HG02763 (cell line): ENCODE measurements at regions not wholly inside any gene's neighbourhood (a gene's known extent, or its start where the extent isn't known, plus 50 kb on each side); places are given as distances from the start of the nearest gene placed in this dataset.
"Not testable (repeated sequence)": the region's sequence is repeated elsewhere in the genome, so short reads cannot be mapped to it uniquely, and the experiment has no call there.

Experiments used
- ATAC-seq: cut with Tn5 transposase; IDR thresholded peaks from one replicate; pipeline ENCODE4 v1.9.1; 2021; ENCODE audit warnings: mild to moderate bottlenecking, moderate library complexity; ENCODE audit not compliant: unreplicated experiment

- ATAC-seq = no peak
These were observed 186.9 kb downstream of the UTRN start for GRCh38 chr6:144471986-144472385.

DNA sequence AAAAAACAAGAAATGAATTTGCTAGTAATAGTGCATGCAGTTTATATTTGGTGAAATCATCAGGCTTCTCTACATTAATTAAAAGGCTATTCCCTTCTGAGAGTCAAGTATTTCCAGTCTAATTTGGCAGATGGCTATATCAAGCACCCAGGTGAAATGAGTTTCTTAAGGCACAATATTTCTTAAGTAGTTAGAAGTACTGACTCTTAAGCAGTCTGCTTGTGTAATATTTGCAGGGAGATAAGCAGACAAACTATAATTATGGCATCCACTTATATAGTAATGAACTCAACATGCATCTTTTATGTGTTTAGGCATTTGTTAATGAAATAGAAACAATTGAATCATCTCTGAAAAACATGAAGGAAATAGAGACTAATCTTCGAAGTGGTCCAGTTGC is 189.2 kb downstream of the UTRN start:
- ATAC-seq = no peak

GRCh38 chr6:144474904-144475303 is 189.8 kb downstream of the UTRN start:
- no peak for ATAC-seq

DNA sequence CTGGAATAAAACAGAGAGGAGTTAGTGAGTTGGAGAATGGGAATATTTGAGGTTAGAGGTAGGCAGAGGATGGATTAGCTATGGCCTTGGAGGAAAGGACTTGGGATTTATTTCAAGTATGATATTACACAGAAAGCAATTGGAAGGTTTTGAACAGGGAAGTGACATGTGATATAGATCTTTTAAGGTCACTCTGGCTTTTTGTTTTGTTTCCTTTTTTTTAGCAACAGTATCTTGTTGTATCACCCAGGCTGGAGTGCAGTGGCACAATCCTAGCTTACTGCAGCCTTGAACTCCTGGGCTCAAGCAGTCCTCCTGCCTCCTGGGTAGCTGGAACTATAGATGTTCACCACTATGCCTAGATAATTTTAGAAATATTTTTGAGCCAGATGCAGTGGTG is 190.3 kb downstream of the UTRN start:
- no peak for ATAC-seq

GRCh38 chr6:144476286-144476685 is 191.2 kb downstream of the UTRN start:
- no peak for ATAC-seq

DNA sequence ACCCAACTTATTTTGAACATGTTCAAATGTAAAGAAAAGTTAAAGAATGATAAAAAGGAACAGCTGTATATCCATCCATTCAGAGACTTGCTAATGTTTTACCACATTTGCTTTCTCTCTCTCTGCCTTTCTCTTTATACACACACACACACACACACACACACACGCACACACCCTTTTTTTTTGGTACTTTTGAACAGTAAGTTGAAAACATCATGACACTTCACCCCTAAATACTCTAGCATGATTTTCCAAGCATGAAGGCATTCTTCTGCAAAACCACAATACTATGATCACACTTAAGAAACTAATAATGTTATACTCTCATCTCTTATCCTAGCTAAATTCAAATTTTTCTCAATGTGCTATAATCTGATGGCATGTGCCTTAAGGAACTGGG is 192.3 kb downstream of the UTRN start:
- ATAC-seq = no peak

GRCh38 chr6:144477856-144478255 is 192.7 kb downstream of the UTRN start:
- no peak for ATAC-seq

DNA sequence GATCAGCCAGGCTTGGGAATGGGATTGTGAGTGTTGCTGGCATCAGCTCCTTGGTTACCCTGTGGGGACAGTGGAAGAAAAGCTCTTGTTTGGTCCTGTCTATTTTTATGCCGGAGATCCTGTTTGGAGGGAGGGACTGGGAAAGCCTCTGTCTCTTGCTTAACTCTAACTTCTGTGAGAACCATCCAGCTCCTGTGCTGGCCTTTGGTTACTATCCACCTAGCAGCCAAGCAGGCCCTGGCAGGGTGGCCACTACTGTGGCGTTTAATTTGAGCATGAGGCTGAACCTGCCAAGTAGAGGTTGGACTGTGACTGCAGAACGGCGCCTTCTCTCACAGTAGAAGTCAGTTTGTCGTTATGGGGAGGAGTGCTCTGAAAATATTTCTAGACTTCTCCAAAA is 193.3 kb downstream of the UTRN start:
- no peak for ATAC-seq

DNA sequence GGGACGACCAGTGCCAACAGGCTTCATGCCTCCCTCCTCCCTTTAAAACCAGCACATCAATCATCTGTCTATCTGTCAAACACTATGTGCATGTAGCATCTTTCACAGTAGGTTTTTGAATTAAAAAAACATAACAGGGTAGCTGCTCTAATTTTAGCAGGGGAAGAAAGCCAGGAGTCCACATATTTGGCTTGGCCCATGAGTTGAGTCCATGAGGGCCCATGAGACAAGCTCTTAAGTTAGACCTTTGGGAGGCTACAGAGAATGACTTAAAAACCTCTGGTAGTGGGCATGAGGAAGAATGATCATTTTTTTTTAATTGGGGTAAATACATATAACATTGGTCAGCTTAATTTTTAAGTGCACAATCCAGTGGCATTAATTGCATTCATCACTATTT is 194.9 kb downstream of the UTRN start:
- no peak for ATAC-seq

GRCh38 chr6:144480473-144480872 is 195.3 kb downstream of the UTRN start:
- no peak for ATAC-seq

- no peak for ATAC-seq
These were observed 196.4 kb downstream of the UTRN start for GRCh38 chr6:144481527-144481926.

DNA sequence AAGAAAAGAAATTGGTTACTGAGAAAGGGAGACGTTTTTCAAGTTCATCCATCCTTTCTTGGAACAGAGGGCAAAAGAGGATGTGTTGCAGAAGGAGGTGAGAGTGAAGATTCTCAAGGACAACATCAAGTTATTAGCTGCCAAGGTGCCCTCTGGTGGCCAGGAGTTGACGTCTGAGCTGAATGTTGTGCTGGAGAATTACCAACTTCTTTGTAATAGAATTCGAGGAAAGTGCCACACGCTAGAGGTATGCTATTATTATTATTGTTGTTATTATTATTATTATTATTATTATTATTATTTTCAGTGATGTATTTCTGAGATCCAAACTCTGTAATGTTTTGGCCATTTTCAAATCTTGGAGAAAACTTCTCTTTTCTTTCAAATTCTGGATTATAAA is 197.0 kb downstream of the UTRN start:
- peak; percentile 51 for ATAC-seq

DNA sequence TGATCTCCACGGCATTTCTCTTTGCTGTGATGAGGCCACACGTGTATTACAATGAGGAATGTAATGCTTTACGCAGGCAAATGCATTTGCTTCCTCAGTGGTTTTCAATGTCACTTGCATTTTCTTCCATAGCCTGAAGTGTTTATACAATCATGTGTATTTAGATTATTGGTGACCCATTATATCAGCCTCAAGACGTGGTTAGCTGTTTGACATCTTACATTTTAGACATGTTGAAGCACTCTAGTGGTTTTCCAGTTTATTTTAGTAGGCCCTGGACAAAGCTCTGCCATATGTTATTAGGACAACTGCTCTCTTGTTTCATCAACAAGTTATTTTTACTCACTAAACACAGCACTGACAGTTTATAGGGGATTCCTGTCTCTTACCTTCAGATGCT is 200.4 kb downstream of the UTRN start:
- no peak for ATAC-seq

GRCh38 chr6:144488590-144488989 is 203.5 kb downstream of the UTRN start:
- no peak for ATAC-seq

GRCh38 chr6:144493035-144493910 is 208.1 kb downstream of the UTRN start:
- no peak for ATAC-seq

- not testable (repeated sequence) for ATAC-seq
These were observed 209.9 kb downstream of the UTRN start for GRCh38 chr6:144495076-144495475.

DNA sequence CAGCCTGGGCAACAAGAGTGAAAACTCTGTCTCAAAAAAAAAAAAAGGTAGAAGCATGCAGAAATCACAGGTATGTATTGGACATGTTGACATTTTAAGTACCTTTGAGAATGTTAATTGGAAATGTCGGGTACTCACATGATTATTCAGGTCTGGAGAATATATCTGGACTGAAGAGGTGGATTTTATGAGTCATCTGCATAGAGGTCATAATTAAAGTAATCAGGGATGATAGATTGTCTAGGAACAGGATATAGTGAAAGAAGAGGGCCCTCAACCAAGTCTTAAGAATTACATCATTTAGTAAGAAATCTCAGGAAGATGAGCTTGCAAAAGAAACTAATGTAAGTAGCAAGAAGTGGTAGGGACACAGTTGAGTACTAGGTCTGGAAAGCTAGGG is 212.5 kb downstream of the UTRN start:
- ATAC-seq = no peak

DNA sequence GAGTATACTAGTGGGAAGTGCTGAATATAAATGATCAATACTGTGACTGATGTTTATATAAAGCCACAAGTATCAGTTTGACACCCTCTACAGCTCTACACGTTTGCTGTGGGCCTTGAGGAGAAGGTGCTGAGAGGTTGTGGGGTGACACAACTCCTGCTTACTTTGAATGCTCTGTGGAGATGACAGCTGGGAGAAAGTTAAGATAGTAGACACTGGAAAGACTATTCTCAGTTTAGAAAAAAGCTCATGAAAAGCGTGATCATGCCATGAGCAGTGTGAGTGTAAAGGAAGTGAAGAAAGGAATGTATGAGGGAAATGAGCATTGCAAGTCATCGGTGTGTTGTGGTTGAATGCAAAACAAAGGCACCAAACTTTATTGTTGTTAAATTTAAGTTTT is 215.8 kb downstream of the UTRN start:
- no peak for ATAC-seq

DNA sequence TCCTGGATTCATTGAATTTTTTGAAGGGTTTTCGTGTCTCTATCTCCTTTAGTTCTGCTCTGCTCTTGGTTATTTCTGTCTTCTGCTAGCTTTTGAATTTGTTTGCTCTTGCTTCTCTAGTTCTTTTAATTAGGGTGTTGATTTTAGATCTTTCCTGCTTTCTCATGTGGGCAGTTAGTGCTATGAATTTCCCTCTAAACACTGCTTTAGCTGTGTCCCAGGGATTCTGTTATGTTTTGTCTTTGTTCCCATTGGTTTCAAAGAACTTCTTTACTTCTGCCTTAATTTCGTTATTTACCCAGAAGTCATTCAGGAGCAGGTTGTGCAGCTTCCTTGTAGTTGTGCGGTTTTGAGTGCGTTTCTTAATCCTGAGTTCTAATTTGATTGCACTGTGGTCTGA is 220.1 kb downstream of the UTRN start:
- ATAC-seq = not testable (repeated sequence)

GRCh38 chr6:144506051-144506450 is 220.9 kb downstream of the UTRN start:
- not testable (repeated sequence) for ATAC-seq

DNA sequence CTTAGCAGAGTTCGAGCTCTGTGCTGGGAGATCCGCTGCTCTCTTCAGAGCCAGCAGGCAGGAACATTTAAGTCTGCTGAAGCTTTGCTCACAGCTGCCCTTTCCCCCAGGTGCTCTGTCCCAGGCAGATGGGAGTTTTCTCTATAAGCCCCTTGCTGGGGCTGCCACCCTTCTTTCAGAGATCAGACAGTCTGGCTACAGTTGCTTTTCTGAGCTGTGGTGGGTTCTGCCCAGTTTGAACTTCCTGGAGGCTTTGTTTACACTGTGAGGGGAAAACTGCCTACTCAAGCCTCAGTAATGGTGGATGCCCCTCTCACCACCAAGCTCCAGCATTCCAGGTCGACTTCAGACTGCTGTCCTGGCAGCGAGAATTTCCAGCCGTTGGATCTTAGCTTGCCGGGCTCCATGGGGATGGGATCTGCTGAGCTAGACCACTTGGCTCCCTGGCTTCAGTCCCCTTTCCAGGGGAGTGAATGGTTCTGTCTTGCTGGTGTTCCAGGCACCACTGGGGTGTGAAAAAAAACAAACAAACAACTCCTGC is 222.7 kb downstream of the UTRN start:
- ATAC-seq = not testable (repeated sequence)

DNA sequence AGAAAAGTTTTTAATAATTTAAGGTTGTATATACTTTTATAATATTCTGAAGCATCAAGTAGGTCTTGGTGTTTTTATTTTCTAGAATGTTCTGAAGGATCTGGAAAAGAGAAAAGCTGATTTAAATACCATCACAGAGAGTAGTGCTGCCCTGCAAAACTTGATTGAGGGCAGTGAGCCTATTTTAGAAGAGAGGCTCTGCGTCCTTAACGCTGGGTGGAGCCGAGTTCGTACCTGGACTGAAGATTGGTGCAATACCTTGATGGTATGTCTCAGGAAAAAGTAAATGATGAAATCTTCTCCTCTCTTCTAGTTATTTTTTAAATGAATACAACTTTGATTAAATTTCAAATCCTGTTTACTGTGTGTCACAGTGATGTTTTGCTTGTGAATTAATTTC is 225.7 kb downstream of the UTRN start:
- ATAC-seq = no peak

DNA sequence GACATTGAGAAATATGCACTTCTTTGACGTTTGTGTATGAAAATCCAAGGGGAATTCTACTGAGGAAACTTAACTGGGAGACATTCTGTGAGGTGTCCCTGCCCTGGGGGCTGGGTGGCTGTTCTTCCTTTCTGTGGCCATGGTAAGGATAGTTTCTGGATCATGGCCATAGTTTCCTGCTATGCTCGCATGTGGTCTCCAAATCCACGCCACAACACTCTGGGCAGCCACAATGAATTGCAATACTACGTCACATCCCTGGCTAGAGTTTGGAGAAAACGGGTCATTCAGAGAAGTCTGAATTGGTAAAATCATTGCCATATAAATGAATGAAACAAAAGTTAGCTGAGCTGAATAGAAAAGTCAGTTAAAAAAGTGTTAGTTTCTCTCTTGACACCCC is 230.6 kb downstream of the UTRN start:
- no peak for ATAC-seq
